Endothelial cell (in vitro differentiated cells): ENCODE measurements at regions not wholly inside any gene's neighbourhood (a gene's known extent, or its start where the extent isn't known, plus 50 kb on each side); places are given as distances from the start of the nearest gene placed in this dataset.

ENCODE experiments used
- DNase-seq: peaks from one replicate; pipeline ENCODE4 v3.0.0; 2021; ENCODE audit warnings: low spot score
- H3K27ac Mint-ChIP-seq: one replicate; pipeline ENCODE4 v1.8.0; 2021; ENCODE audit warnings: mixed read lengths, inconsistent platforms; ENCODE audit not compliant: unreplicated experiment
- H3K27me3 Mint-ChIP-seq: one replicate; pipeline ENCODE4 v1.8.0; 2021; ENCODE audit warnings: mild to moderate bottlenecking, moderate library complexity, mixed read lengths, inconsistent platforms; ENCODE audit not compliant: unreplicated experiment
- H3K36me3 Mint-ChIP-seq: one replicate; pipeline ENCODE4 v1.8.0; 2021; ENCODE audit warnings: mild to moderate bottlenecking, low read depth, mixed read lengths, inconsistent platforms; ENCODE audit not compliant: unreplicated experiment
- H3K4me1 Mint-ChIP-seq: one replicate; pipeline ENCODE4 v1.8.0; 2021; ENCODE audit warnings: mild to moderate bottlenecking, mixed read lengths, inconsistent platforms; ENCODE audit not compliant: unreplicated experiment
- H3K4me3 Mint-ChIP-seq: one replicate; pipeline ENCODE4 v1.8.0; 2021; ENCODE audit warnings: mild to moderate bottlenecking, mixed read lengths, inconsistent platforms; ENCODE audit not compliant: unreplicated experiment
- H3K9me3 Mint-ChIP-seq: one replicate; pipeline ENCODE4 v1.8.0; 2021; ENCODE audit warnings: mixed read lengths, inconsistent platforms; ENCODE audit not compliant: unreplicated experiment
- TF ChIP-seq, protein P1 (sequence below): fragments of 200-600 bp; sonication (generic); IDR thresholded peaks from one replicate; pipeline ENCODE4 v1.5.0; 2021; ENCODE audit warnings: antibody characterized with exemption; ENCODE audit not compliant: unreplicated experiment

DNA sequence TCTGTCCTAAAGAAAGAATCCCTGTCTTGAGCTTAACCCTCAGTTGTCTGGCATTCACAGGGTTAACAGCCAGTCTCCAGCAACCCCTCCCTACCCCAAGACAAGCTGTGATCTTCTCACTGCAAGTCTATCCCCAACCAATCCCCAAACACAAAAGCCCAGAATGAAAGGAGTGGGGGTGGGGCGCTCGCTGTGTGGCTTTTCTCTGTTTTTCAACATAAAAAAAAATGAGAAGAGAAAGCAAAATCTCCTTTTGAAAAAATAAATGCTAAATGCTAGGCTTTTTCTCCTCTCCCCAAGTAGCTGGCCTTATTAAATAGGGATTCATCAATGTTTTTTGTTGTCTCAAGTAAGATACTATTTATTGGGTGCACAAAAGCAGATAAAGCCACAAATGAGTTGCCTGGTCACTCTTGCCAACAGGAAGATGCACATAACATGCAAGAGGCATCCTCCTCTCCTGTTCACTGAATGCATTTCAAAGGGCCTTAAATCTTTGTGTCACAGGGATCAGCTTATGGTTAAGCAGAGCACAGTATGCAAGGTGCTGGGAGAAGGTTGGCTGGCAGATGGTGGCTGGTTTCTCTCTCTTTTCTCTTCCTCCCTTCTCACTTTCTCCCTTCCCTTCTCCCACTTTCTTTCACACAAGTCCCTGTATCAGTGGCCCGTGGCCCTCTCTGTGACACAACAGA, 225.6 kb downstream of the CMPK2 start:
- Mint-ChIP-seq H3K4me3 (no peak overlapping the region), H3K27ac (no peak overlapping the region), H3K4me1 (peaks cover 2% of the 10 kb centered on the region), H3K36me3 (no peaks in the 10 kb centered on the region), H3K9me3 (no peaks in the 10 kb centered on the region), H3K27me3 (no peaks in the 10 kb centered on the region)
- TF ChIP-seq, protein P1, sequence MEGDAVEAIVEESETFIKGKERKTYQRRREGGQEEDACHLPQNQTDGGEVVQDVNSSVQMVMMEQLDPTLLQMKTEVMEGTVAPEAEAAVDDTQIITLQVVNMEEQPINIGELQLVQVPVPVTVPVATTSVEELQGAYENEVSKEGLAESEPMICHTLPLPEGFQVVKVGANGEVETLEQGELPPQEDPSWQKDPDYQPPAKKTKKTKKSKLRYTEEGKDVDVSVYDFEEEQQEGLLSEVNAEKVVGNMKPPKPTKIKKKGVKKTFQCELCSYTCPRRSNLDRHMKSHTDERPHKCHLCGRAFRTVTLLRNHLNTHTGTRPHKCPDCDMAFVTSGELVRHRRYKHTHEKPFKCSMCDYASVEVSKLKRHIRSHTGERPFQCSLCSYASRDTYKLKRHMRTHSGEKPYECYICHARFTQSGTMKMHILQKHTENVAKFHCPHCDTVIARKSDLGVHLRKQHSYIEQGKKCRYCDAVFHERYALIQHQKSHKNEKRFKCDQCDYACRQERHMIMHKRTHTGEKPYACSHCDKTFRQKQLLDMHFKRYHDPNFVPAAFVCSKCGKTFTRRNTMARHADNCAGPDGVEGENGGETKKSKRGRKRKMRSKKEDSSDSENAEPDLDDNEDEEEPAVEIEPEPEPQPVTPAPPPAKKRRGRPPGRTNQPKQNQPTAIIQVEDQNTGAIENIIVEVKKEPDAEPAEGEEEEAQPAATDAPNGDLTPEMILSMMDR, result no peak
- DNase-seq, result peak; percentile 11

DNA sequence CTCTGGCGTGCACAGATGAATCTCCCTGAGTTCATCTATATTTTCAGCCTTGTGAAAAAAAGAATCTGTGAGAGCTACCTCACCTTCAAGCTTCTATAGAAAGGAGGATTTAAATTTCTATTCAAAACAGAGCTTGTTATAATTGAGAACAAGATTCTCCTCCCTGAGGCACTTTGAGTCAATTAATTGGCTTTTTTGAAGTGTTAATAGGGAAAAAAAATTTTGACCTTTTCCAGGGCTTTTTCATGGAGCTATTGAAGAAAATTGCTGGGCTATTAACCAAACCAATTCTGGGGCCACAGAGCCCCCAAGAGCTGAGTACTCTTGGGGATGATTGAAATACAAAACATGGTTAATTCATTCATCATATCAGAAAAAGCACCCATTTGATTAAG, 225.1 kb downstream of the CMPK2 start:
- Mint-ChIP-seq H3K4me1 (peaks cover 2% of the 10 kb centered on the region), H3K27ac (no peak overlapping the region), H3K4me3 (no peak overlapping the region)

DNA sequence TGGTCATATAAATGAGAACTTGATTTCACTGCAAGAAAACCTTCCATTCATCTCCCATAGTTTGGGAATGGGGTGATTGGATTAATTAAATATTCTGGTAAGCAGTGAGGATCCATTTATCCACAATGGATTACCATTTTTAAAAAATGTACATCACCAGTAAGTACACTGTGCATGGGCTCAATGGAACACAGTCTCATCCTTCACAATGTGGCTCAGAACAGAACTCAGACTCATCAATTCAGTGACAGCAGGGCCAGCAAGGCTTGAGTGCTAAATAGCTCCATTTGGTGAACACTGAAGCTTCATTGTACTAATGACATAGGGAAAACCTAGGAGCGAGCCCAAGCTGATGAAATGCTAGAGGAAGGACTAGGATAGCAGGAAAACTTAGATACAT, 223.8 kb downstream of the CMPK2 start:
- DNase-seq, result no peak
- H3K9me3 Mint-ChIP-seq, result no peaks in the 10 kb centered on the region
- no peak overlapping the region for H3K27ac Mint-ChIP-seq
- H3K36me3 Mint-ChIP-seq, result no peaks in the 10 kb centered on the region
- TF ChIP-seq, protein P1, result no peak
- H3K27me3 Mint-ChIP-seq, result no peaks in the 10 kb centered on the region
- peaks cover 2% of the 10 kb centered on the region for H3K4me1 Mint-ChIP-seq
- H3K4me3 Mint-ChIP-seq, result no peak overlapping the region

More for the DNA sequence above, 225.1 kb downstream of the CMPK2 start:
- TF ChIP-seq, protein P1, result no peak
- Mint-ChIP-seq H3K27me3 (no peaks in the 10 kb centered on the region), H3K9me3 (no peaks in the 10 kb centered on the region), H3K36me3 (no peaks in the 10 kb centered on the region)
- no peak for DNase-seq

DNA sequence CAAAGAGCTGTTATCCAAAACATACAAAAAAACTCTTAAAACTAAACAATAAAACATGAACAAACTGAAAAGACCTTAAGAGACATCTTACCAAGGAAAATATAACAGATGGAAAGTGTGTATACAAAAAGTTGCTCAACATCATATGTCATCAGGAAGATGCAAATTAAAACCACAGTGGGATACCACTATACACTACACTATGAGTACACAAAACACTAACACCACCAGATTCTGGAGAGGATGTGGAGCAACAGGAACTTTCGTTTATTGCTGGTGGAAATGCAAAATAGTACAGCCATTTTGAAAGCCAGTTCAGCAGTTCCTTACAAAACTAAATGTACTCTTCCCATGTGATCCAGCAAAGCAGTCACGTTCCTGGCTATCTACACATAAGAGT, 221.4 kb downstream of the CMPK2 start:
- Mint-ChIP-seq H3K27me3 (peaks cover 2% of the 10 kb centered on the region), H3K4me1 (peaks cover 2% of the 10 kb centered on the region), H3K27ac (no peak overlapping the region), H3K4me3 (no peak overlapping the region), H3K36me3 (no peaks in the 10 kb centered on the region), H3K9me3 (no peaks in the 10 kb centered on the region)
- TF ChIP-seq, protein P1, result no peak
- DNase-seq, result no peak

DNA sequence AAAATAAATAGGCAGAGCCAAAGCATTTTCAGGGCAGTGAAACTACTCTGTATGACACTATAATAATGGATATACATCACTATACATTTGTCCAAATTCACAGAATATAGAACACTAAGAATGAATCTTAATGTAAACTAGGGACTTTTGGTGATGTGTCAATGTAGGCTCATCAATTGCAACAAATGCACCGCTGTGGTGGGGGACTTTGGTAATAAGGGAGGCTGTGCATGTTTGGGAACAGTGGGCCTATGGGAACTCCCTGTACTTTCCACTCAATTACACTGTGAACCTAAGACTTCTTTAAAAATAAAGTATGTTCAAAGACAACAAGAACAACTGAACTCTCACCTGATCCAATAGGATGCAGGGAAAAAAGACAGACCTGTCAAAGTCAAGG, 220.7 kb downstream of the CMPK2 start:
- no peaks in the 10 kb centered on the region for H3K36me3 Mint-ChIP-seq
- peaks cover 3% of the 10 kb centered on the region for H3K27me3 Mint-ChIP-seq
- no peak overlapping the region for H3K27ac Mint-ChIP-seq
- TF ChIP-seq, protein P1, result no peak
- no peak for DNase-seq
- no peak overlapping the region for H3K4me3 Mint-ChIP-seq
- no peaks in the 10 kb centered on the region for H3K4me1 Mint-ChIP-seq
- H3K9me3 Mint-ChIP-seq, result no peaks in the 10 kb centered on the region
